GM23338 (cell line): ENCODE measurements at regions not wholly inside any gene's neighbourhood (a gene's known extent, or its start where the extent isn't known, plus 50 kb on each side); places are given as distances from the start of the nearest gene placed in this dataset.

Experiments used
- ATAC-seq: fragments of 200-7000 bp; cut with Tn5 transposase; 3 replicates; pipeline ENCODE4 v1.9.1; 2020
- DNase-seq: peaks from one replicate; pipeline ENCODE4 v3.0.0-alpha.2; 2015; ENCODE audit warnings: low spot score
- H2AFZ ChIP-seq: fragments of 200-600 bp; sonication (generic); 2 replicates; pipeline ENCODE4 v1.8.0; 2016; ENCODE audit warnings: antibody characterized with exemption, mild to moderate bottlenecking, moderate library complexity
- H3F3A ChIP-seq: fragments of 200-600 bp; sonication (generic); replicated peaks from 2 replicates; pipeline ENCODE4 v1.8.0; 2017; ENCODE audit warnings: antibody characterized with exemption, mixed run types, low read depth
- H3K27ac ChIP-seq: fragments of 200-600 bp; sonication (generic); 2 replicates; pipeline ENCODE4 v1.6.1; 2016; ENCODE audit warnings: low read depth
- H3K27me3 ChIP-seq: fragments of 200-600 bp; sonication (generic); 2 replicates; pipeline ENCODE4 v1.8.0; 2016; ENCODE audit warnings: mild to moderate bottlenecking, mixed run types, moderate library complexity; ENCODE audit not compliant: insufficient read depth
- H3K36me3 ChIP-seq: fragments of 200-600 bp; sonication (generic); 2 replicates; pipeline ENCODE4 v1.8.0; 2016; ENCODE audit warnings: mild to moderate bottlenecking; ENCODE audit not compliant: insufficient read depth
- H3K4me1 ChIP-seq: fragments of 200-600 bp; sonication (generic); 2 replicates; pipeline ENCODE4 v1.8.0; 2016; ENCODE audit warnings: mild to moderate bottlenecking, moderate library complexity; ENCODE audit not compliant: insufficient read depth
- H3K4me2 ChIP-seq: fragments of 200-600 bp; sonication (generic); 2 replicates; pipeline ENCODE4 v1.7.1; 2017; ENCODE audit warnings: mixed run types
- H3K4me3 ChIP-seq: fragments of 200-600 bp; sonication (generic); 2 replicates; pipeline ENCODE4 v1.6.1; 2016; ENCODE audit warnings: mixed run types
- H3K79me2 ChIP-seq: fragments of 200-600 bp; sonication (generic); replicated peaks from 2 replicates; pipeline ENCODE4 v1.8.0; 2017; ENCODE audit warnings: mild to moderate bottlenecking; ENCODE audit not compliant: insufficient read depth
- H3K9me2 ChIP-seq: fragments of 200-600 bp; sonication (generic); 2 replicates; pipeline ENCODE4 v1.8.0; 2017; ENCODE audit not compliant: insufficient read depth
- H4K20me1 ChIP-seq: fragments of 200-600 bp; sonication (generic); replicated peaks from 2 replicates; pipeline ENCODE4 v1.8.0; 2017; ENCODE audit warnings: mild to moderate bottlenecking; ENCODE audit not compliant: insufficient read depth
- H3K27ac Mint-ChIP-seq: 2 replicates; pipeline ENCODE4 v1.8.0; 2020; ENCODE audit warnings: inconsistent platforms, mild to moderate bottlenecking, moderate library complexity, mixed read lengths
- H3K27me3 Mint-ChIP-seq: 3 replicates; pipeline ENCODE4 v1.8.0; 2022; ENCODE audit warnings: low read depth, mild to moderate bottlenecking, moderate library complexity, mixed read lengths, inconsistent platforms; ENCODE audit not compliant: insufficient read depth, poor library complexity
- H3K36me3 Mint-ChIP-seq: 3 replicates; pipeline ENCODE4 v1.8.0; 2021; ENCODE audit warnings: low read depth, mild to moderate bottlenecking, inconsistent platforms, moderate library complexity, mixed read lengths
- H3K4me1 Mint-ChIP-seq: 3 replicates; pipeline ENCODE4 v1.8.0; 2020; ENCODE audit warnings: mild to moderate bottlenecking, inconsistent platforms, mixed read lengths
- H3K4me3 Mint-ChIP-seq: 3 replicates; pipeline ENCODE4 v1.8.0; 2021; ENCODE audit warnings: moderate library complexity, mild to moderate bottlenecking, inconsistent platforms, mixed read lengths
- H3K9me3 Mint-ChIP-seq: 3 replicates; pipeline ENCODE4 v1.8.0; 2020; ENCODE audit warnings: moderate library complexity, mild to moderate bottlenecking, inconsistent platforms, mixed read lengths
- CREB1 ChIP-seq: fragments of 250-450 bp; sonication (Bioruptor Pico); IDR thresholded peaks from 2 replicates; pipeline ENCODE4 v1.5.0; 2020; ENCODE audit warnings: low read depth, mild to moderate bottlenecking, moderate library complexity
- EZH2 ChIP-seq: fragments of 200-600 bp; sonication (generic); IDR thresholded peaks from one replicate; pipeline ENCODE4 v1.8.0; 2017; ENCODE audit warnings: antibody characterized with exemption, mild to moderate bottlenecking, low read depth; ENCODE audit not compliant: unreplicated experiment
- EZH2phosphoT487 ChIP-seq: fragments of 200-600 bp; sonication (generic); IDR thresholded peaks from one replicate; pipeline ENCODE4 v1.8.1; 2018; ENCODE audit warnings: antibody characterized with exemption; ENCODE audit not compliant: unreplicated experiment
- NANOG ChIP-seq: IDR thresholded peaks from 2 replicates; pipeline ENCODE4 v1.6.1; 2016; ENCODE audit warnings: antibody characterized with exemption, borderline replicate concordance
- POLR2AphosphoS5 ChIP-seq: IDR thresholded peaks from 2 replicates; pipeline ENCODE4 v1.6.1; 2016; ENCODE audit warnings: antibody characterized with exemption, low read depth
- STAT1 ChIP-seq: IDR thresholded peaks from one replicate; pipeline ENCODE4 v1.6.1; 2016; ENCODE audit warnings: antibody characterized with exemption; ENCODE audit not compliant: unreplicated experiment
- ZNF114 ChIP-seq: fragments of 250-450 bp; sonication (Bioruptor Pico); IDR thresholded peaks from 2 replicates; pipeline ENCODE4 v1.5.0; 2020; ENCODE audit warnings: mild to moderate bottlenecking, moderate library complexity
- ZNF331 ChIP-seq: fragments of 250-450 bp; sonication (Bioruptor Pico); IDR thresholded peaks from 2 replicates; pipeline ENCODE4 v1.5.0; 2020; ENCODE audit warnings: low read depth, mild to moderate bottlenecking, moderate library complexity
- TF ChIP-seq, protein P1 (sequence below): IDR thresholded peaks from one replicate; pipeline ENCODE4 v1.6.1; 2018; ENCODE audit warnings: antibody characterized with exemption; ENCODE audit not compliant: unreplicated experiment
- TF ChIP-seq, protein P2 (sequence below), 2 experiments: fragments of 200-600 bp in 1 of 2; sonication (generic) in 1 of 2; conservative IDR thresholded peaks; 2 replicates each; pipeline versions ENCODE4 v1.5.1 to v1.6.1; 2016 to 2017; ENCODE audit warnings: antibody characterized with exemption in 2 of 2, low read depth in 2 of 2, mild to moderate bottlenecking in 2 of 2, moderate library complexity in 1 of 2
- TF ChIP-seq, protein P3 (sequence below): fragments of 250-450 bp; sonication (Bioruptor Pico); IDR thresholded peaks from 2 replicates; pipeline ENCODE4 v1.5.0; 2020; ENCODE audit warnings: mild to moderate bottlenecking, moderate library complexity

DNA sequence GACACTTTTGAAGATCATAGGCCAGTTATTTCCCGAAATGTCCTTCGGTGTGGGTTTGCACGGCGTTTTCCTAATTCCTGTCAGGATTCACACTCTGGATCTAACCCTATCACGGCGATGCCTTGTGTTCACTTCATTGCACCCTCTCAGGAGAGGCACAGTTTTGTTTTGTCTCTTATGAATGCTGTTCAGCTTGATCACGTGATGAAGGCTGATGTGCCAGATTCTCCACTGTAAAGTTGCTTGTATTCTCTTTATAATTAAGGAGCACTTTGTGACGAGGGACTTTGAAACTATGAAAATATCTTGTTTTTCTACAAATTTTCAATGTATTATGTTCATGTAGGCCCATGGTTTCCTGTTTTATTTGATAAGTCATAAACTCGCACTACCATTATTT, 568.1 kb downstream of the ACTR3B start (continued):
- TF ChIP-seq, protein P1, sequence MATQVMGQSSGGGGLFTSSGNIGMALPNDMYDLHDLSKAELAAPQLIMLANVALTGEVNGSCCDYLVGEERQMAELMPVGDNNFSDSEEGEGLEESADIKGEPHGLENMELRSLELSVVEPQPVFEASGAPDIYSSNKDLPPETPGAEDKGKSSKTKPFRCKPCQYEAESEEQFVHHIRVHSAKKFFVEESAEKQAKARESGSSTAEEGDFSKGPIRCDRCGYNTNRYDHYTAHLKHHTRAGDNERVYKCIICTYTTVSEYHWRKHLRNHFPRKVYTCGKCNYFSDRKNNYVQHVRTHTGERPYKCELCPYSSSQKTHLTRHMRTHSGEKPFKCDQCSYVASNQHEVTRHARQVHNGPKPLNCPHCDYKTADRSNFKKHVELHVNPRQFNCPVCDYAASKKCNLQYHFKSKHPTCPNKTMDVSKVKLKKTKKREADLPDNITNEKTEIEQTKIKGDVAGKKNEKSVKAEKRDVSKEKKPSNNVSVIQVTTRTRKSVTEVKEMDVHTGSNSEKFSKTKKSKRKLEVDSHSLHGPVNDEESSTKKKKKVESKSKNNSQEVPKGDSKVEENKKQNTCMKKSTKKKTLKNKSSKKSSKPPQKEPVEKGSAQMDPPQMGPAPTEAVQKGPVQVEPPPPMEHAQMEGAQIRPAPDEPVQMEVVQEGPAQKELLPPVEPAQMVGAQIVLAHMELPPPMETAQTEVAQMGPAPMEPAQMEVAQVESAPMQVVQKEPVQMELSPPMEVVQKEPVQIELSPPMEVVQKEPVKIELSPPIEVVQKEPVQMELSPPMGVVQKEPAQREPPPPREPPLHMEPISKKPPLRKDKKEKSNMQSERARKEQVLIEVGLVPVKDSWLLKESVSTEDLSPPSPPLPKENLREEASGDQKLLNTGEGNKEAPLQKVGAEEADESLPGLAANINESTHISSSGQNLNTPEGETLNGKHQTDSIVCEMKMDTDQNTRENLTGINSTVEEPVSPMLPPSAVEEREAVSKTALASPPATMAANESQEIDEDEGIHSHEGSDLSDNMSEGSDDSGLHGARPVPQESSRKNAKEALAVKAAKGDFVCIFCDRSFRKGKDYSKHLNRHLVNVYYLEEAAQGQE = no peak

DNA sequence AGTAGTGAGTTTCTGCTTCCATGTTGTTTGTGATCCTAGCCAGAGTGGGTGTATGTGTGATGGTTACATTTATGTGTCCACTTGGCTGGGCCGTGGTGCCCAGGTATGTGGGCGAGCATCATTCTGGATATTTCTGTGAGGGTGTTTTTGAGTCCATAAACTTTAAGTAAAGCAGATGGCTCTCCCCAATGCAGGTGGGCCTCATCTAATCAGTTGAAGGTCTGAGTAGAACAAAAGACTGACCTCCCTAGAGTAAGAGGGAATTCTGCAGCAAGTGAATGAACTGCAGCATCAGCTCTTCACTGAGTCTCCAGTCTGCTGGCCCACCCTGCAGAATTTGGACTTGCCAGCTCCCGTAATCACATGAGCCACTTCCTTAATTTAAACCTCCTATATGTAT, 571.9 kb downstream of the ACTR3B start:
- DNase-seq = no peak
- no peak overlapping the region for H2AFZ ChIP-seq
- H4K20me1 ChIP-seq = no peaks in the 10 kb centered on the region
- H3K9me3 Mint-ChIP-seq = peaks cover 89% of the 10 kb centered on the region
- H3K4me1 Mint-ChIP-seq = no peaks in the 10 kb centered on the region
- H3K36me3 ChIP-seq = no peaks in the 10 kb centered on the region
- H3K27ac Mint-ChIP-seq = no peak overlapping the region
- no peak overlapping the region for H3K4me3 ChIP-seq
- no peaks in the 10 kb centered on the region for H3K4me1 ChIP-seq
- H3K79me2 ChIP-seq = no peaks in the 10 kb centered on the region
- no peak for ATAC-seq
- H3K4me2 ChIP-seq = no peak overlapping the region
- no peaks in the 10 kb centered on the region for H3F3A ChIP-seq
- no peak overlapping the region for H3K4me3 Mint-ChIP-seq
- H3K36me3 Mint-ChIP-seq = peaks cover 24% of the 10 kb centered on the region; the same call in 2 of the 3 replicates
- no peak overlapping the region for H3K27ac ChIP-seq
- no peaks in the 10 kb centered on the region for H3K27me3 ChIP-seq
- peaks cover 5% of the 10 kb centered on the region for H3K27me3 Mint-ChIP-seq
- H3K9me2 ChIP-seq = no peaks in the 10 kb centered on the region
- no peak for TF ChIP-seq EZH2phosphoT487
- no peak for TF ChIP-seq ZNF114 (CRISPR knock-in tag)
- TF ChIP-seq, protein P1 = no peak
- TF ChIP-seq STAT1 = no peak
- TF ChIP-seq, protein P2, sequence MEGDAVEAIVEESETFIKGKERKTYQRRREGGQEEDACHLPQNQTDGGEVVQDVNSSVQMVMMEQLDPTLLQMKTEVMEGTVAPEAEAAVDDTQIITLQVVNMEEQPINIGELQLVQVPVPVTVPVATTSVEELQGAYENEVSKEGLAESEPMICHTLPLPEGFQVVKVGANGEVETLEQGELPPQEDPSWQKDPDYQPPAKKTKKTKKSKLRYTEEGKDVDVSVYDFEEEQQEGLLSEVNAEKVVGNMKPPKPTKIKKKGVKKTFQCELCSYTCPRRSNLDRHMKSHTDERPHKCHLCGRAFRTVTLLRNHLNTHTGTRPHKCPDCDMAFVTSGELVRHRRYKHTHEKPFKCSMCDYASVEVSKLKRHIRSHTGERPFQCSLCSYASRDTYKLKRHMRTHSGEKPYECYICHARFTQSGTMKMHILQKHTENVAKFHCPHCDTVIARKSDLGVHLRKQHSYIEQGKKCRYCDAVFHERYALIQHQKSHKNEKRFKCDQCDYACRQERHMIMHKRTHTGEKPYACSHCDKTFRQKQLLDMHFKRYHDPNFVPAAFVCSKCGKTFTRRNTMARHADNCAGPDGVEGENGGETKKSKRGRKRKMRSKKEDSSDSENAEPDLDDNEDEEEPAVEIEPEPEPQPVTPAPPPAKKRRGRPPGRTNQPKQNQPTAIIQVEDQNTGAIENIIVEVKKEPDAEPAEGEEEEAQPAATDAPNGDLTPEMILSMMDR (conservative IDR thresholded peaks at IDR 0.05; ENCODE audit: low read depth in 2 of 2) = no peak
- TF ChIP-seq POLR2AphosphoS5 = no peak
- TF ChIP-seq NANOG = no peak
- TF ChIP-seq CREB1 (CRISPR knock-in tag) = no peak
- TF ChIP-seq ZNF331 (CRISPR knock-in tag) = no peak
- no peak for TF ChIP-seq EZH2
- TF ChIP-seq, protein P3, sequence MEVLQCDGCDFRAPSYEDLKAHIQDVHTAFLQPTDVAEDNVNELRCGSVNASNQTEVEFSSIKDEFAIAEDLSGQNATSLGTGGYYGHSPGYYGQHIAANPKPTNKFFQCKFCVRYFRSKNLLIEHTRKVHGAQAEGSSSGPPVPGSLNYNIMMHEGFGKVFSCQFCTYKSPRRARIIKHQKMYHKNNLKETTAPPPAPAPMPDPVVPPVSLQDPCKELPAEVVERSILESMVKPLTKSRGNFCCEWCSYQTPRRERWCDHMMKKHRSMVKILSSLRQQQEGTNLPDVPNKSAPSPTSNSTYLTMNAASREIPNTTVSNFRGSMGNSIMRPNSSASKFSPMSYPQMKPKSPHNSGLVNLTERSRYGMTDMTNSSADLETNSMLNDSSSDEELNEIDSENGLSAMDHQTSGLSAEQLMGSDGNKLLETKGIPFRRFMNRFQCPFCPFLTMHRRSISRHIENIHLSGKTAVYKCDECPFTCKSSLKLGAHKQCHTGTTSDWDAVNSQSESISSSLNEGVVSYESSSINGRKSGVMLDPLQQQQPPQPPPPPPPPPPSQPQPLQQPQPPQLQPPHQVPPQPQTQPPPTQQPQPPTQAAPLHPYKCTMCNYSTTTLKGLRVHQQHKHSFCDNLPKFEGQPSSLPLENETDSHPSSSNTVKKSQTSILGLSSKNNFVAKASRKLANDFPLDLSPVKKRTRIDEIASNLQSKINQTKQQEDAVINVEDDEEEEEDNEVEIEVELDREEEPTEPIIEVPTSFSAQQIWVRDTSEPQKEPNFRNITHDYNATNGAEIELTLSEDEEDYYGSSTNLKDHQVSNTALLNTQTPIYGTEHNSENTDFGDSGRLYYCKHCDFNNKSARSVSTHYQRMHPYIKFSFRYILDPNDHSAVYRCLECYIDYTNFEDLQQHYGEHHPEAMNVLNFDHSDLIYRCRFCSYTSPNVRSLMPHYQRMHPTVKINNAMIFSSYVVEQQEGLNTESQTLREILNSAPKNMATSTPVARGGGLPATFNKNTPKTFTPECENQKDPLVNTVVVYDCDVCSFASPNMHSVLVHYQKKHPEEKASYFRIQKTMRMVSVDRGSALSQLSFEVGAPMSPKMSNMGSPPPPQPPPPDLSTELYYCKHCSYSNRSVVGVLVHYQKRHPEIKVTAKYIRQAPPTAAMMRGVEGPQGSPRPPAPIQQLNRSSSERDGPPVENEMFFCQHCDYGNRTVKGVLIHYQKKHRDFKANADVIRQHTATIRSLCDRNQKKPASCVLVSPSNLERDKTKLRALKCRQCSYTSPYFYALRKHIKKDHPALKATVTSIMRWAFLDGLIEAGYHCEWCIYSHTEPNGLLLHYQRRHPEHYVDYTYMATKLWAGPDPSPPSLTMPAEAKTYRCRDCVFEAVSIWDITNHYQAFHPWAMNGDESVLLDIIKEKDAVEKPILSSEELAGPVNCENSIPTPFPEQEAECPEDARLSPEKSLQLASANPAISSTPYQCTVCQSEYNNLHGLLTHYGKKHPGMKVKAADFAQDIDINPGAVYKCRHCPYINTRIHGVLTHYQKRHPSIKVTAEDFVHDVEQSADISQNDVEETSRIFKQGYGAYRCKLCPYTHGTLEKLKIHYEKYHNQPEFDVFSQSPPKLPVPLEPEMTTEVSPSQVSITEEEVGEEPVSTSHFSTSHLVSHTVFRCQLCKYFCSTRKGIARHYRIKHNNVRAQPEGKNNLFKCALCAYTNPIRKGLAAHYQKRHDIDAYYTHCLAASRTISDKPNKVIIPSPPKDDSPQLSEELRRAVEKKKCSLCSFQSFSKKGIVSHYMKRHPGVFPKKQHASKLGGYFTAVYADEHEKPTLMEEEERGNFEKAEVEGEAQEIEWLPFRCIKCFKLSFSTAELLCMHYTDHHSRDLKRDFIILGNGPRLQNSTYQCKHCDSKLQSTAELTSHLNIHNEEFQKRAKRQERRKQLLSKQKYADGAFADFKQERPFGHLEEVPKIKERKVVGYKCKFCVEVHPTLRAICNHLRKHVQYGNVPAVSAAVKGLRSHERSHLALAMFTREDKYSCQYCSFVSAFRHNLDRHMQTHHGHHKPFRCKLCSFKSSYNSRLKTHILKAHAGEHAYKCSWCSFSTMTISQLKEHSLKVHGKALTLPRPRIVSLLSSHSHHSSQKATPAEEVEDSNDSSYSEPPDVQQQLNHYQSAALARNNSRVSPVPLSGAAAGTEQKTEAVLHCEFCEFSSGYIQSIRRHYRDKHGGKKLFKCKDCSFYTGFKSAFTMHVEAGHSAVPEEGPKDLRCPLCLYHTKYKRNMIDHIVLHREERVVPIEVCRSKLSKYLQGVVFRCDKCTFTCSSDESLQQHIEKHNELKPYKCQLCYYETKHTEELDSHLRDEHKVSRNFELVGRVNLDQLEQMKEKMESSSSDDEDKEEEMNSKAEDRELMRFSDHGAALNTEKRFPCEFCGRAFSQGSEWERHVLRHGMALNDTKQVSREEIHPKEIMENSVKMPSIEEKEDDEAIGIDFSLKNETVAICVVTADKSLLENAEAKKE = no peak
